ENCODE measurements at regions not wholly inside any gene's neighbourhood (a gene's known extent, or its start where the extent isn't known, plus 50 kb on each side); places are given as distances from the start of the nearest gene placed in this dataset.
A peak's percentile ranks its signal among the peaks of the same experiment; 100 is the strongest.

DNA sequence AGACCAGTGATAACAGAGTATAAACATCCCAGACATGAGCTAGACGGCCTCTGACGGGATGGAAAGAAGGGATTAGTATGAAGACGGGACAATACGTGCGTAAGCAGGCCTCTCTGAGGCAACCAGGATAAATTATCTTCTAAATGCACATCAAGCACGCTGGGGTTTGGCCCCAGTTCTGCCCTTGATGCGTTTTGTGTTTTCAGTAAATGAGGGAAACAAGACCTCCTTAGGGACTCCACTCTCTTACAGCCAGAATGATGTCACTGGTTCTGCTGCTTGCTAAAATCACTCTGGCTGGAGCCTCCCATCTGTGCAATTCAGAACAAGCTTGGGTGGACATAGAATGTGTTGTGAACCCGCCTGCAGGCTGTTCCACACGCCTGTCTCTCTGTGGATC is 156.0 kb upstream of the MCTP2 start:
- Histone ChIP-seq H3K4me1 (ENCODE audit: insufficient read depth, low read length) (peaks cover 30% of the 10 kb centered on the region), H3K27ac (ENCODE audit: low read depth, low read length) (no peak overlapping the region), H3K9me3 (ENCODE audit: low read length) (no peaks in the 10 kb centered on the region), H3K4me3 (ENCODE audit: low read depth in 1 of 2, low read length in 2 of 2) (no peak overlapping the region), H3K9ac (ENCODE audit: low read length) (no peak overlapping the region), H3K27me3 (ENCODE audit: control insufficient read depth in 1 of 2, insufficient read depth in 2 of 2, low read length in 2 of 2) (no peaks in the 10 kb centered on the region), H3K36me3 (ENCODE audit: insufficient read depth, low read length) (no peaks in the 10 kb centered on the region)

- H3K9me3 ChIP-seq (ENCODE audit: low read length), result peaks cover 4% of the 10 kb centered on the region
- H3K36me3 ChIP-seq (ENCODE audit: insufficient read depth, low read length), result no peaks in the 10 kb centered on the region
- H3K4me3 ChIP-seq (ENCODE audit: low read depth in 1 of 2, low read length in 2 of 2), result peak overlapping the region in 1 of 2 donors; percentile 44
- no peak overlapping the region for H3K9ac ChIP-seq (ENCODE audit: low read length)
- peak overlapping the region; percentile 60 for H3K27ac ChIP-seq (ENCODE audit: low read depth, low read length)
- peaks cover 27% of the 10 kb centered on the region for H3K4me1 ChIP-seq (ENCODE audit: insufficient read depth, low read length)
- no peaks in the 10 kb centered on the region for H3K27me3 ChIP-seq (ENCODE audit: control insufficient read depth in 1 of 2, insufficient read depth in 2 of 2, low read length in 2 of 2)
These were observed 160.7 kb upstream of the MCTP2 start for GRCh38 chr15:94070356-94071295.

DNA sequence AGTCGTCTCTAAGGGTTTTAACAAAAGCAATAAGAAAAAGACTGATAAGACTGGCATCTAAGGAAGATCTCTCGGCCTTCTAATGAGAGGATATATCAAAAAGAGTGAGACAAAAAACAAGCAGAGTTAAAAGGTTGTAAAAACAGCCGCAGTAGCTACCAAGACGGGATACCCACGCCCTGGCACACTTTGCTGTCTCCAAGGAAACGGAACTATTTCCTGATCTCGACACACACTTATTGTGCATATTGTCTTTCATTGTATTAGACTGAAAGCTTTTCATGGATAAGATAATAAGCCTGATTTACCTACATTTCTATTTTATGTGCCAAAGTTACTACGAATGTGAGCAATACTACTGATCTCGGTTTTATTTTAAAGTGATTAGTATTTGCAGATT is 161.5 kb upstream of the MCTP2 start:
- Histone ChIP-seq H3K4me3 (ENCODE audit: low read depth in 1 of 2, low read length in 2 of 2) (peak overlapping the region in 1 of 2 donors; percentile 44), H3K27ac (ENCODE audit: low read depth, low read length) (peak overlapping the region; percentile 60), H3K9me3 (ENCODE audit: low read length) (peaks cover 4% of the 10 kb centered on the region), H3K9ac (ENCODE audit: low read length) (no peak overlapping the region), H3K27me3 (ENCODE audit: control insufficient read depth in 1 of 2, insufficient read depth in 2 of 2, low read length in 2 of 2) (no peaks in the 10 kb centered on the region), H3K36me3 (ENCODE audit: insufficient read depth, low read length) (no peaks in the 10 kb centered on the region), H3K4me1 (ENCODE audit: insufficient read depth, low read length) (peaks cover 28% of the 10 kb centered on the region)

GRCh38 chr15:94066811-94067210 is 164.6 kb upstream of the MCTP2 start:
- no peak overlapping the region for H3K4me3 ChIP-seq (ENCODE audit: low read depth in 1 of 2, low read length in 2 of 2)
- no peaks in the 10 kb centered on the region for H3K27me3 ChIP-seq (ENCODE audit: control insufficient read depth in 1 of 2, insufficient read depth in 2 of 2, low read length in 2 of 2)
- peaks cover 4% of the 10 kb centered on the region for H3K9me3 ChIP-seq (ENCODE audit: low read length)
- H3K36me3 ChIP-seq (ENCODE audit: insufficient read depth, low read length), result no peaks in the 10 kb centered on the region
- no peak overlapping the region for H3K27ac ChIP-seq (ENCODE audit: low read depth, low read length)
- H3K4me1 ChIP-seq (ENCODE audit: insufficient read depth, low read length), result peaks cover 29% of the 10 kb centered on the region
- no peak overlapping the region for H3K9ac ChIP-seq (ENCODE audit: low read length)

DNA sequence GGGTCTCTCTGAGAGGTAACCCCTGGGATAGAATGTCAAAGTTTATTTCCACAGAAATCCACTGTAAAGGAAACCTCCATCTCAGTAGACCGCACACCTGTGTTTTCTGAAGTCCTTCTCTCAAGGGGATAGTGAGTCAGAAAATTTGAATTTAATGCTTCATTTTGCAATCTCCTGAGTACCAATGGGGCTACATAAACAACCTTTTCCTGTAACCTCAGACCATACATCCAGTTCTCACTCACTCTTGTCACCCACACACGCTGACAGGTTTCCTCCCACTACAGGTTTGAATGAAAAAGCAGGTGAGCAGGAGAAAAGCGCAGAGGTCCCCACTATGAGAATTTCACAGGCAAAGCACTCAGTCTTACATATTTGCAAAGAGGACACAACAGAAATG is 165.3 kb upstream of the MCTP2 start:
- no peak overlapping the region for H3K4me3 ChIP-seq (ENCODE audit: low read depth in 1 of 2, low read length in 2 of 2)
- H3K9ac ChIP-seq (ENCODE audit: low read length), result no peak overlapping the region
- no peaks in the 10 kb centered on the region for H3K36me3 ChIP-seq (ENCODE audit: insufficient read depth, low read length)
- no peaks in the 10 kb centered on the region for H3K27me3 ChIP-seq (ENCODE audit: control insufficient read depth in 1 of 2, insufficient read depth in 2 of 2, low read length in 2 of 2)
- peaks cover 22% of the 10 kb centered on the region for H3K4me1 ChIP-seq (ENCODE audit: insufficient read depth, low read length)
- H3K9me3 ChIP-seq (ENCODE audit: low read length), result peaks cover 4% of the 10 kb centered on the region
- H3K27ac ChIP-seq (ENCODE audit: low read depth, low read length), result no peak overlapping the region

GRCh38 chr15:94064676-94065313 is 166.6 kb upstream of the MCTP2 start:
- H3K9me3 ChIP-seq (ENCODE audit: low read length), result peaks cover 4% of the 10 kb centered on the region
- H3K4me1 ChIP-seq (ENCODE audit: insufficient read depth, low read length), result peaks cover 11% of the 10 kb centered on the region
- H3K9ac ChIP-seq (ENCODE audit: low read length), result no peak overlapping the region
- no peaks in the 10 kb centered on the region for H3K36me3 ChIP-seq (ENCODE audit: insufficient read depth, low read length)
- no peaks in the 10 kb centered on the region for H3K27me3 ChIP-seq (ENCODE audit: control insufficient read depth in 1 of 2, insufficient read depth in 2 of 2, low read length in 2 of 2)
- H3K27ac ChIP-seq (ENCODE audit: low read depth, low read length), result peak overlapping the region; percentile 4
- H3K4me3 ChIP-seq (ENCODE audit: low read depth in 1 of 2, low read length in 2 of 2), result no peak overlapping the region

DNA sequence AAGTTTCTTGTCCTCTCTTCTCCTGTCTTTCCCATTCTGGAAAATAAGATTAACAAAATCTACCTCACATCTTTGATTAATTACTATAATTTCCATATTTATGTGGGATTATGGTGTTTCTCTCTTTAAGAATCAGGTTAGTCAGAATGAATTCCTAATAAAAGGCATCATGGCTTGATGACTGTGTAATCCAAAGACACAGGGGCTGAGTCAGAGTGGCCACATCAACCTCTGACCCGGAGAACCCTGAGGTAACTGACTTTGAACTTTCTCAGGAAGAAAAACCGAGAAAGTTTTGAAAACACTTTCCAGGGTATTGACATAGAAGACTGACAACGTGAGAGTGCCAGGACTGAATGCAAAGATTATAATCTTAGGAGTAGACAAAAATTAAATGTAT is 170.3 kb upstream of the MCTP2 start:
- H3K4me3 ChIP-seq (ENCODE audit: low read depth in 1 of 2, low read length in 2 of 2), result no peak overlapping the region
- H3K36me3 ChIP-seq (ENCODE audit: insufficient read depth, low read length), result no peaks in the 10 kb centered on the region
- H3K9me3 ChIP-seq (ENCODE audit: low read length), result no peaks in the 10 kb centered on the region
- H3K9ac ChIP-seq (ENCODE audit: low read length), result no peak overlapping the region
- peaks cover 11% of the 10 kb centered on the region for H3K4me1 ChIP-seq (ENCODE audit: insufficient read depth, low read length)
- H3K27ac ChIP-seq (ENCODE audit: low read depth, low read length), result no peak overlapping the region
- H3K27me3 ChIP-seq (ENCODE audit: control insufficient read depth in 1 of 2, insufficient read depth in 2 of 2, low read length in 2 of 2), result no peaks in the 10 kb centered on the region

GRCh38 chr15:94059013-94059587 is 172.3 kb upstream of the MCTP2 start:
- H3K36me3 ChIP-seq (ENCODE audit: insufficient read depth, low read length), result no peaks in the 10 kb centered on the region
- H3K27me3 ChIP-seq (ENCODE audit: control insufficient read depth in 1 of 2, insufficient read depth in 2 of 2, low read length in 2 of 2), result no peaks in the 10 kb centered on the region
- H3K9me3 ChIP-seq (ENCODE audit: low read length), result no peaks in the 10 kb centered on the region
- no peak overlapping the region for H3K27ac ChIP-seq (ENCODE audit: low read depth, low read length)
- no peaks in the 10 kb centered on the region for H3K4me1 ChIP-seq (ENCODE audit: insufficient read depth, low read length)
- no peak overlapping the region for H3K4me3 ChIP-seq (ENCODE audit: low read depth in 1 of 2, low read length in 2 of 2)
- no peak overlapping the region for H3K9ac ChIP-seq (ENCODE audit: low read length)

- Histone ChIP-seq H3K27me3 (ENCODE audit: control insufficient read depth in 1 of 2, insufficient read depth in 2 of 2, low read length in 2 of 2) (no peaks in the 10 kb centered on the region), H3K9me3 (ENCODE audit: low read length) (no peaks in the 10 kb centered on the region), H3K9ac (ENCODE audit: low read length) (no peak overlapping the region), H3K4me3 (ENCODE audit: low read depth in 1 of 2, low read length in 2 of 2) (no peak overlapping the region), H3K36me3 (ENCODE audit: insufficient read depth, low read length) (no peaks in the 10 kb centered on the region), H3K4me1 (ENCODE audit: insufficient read depth, low read length) (no peaks in the 10 kb centered on the region), H3K27ac (ENCODE audit: low read depth, low read length) (no peak overlapping the region)
These were observed 174.1 kb upstream of the MCTP2 start for GRCh38 chr15:94057305-94057704.

GRCh38 chr15:94056314-94056713 is 175.0 kb upstream of the MCTP2 start:
- Histone ChIP-seq H3K27ac (ENCODE audit: low read depth, low read length) (no peak overlapping the region), H3K27me3 (ENCODE audit: control insufficient read depth in 1 of 2, insufficient read depth in 2 of 2, low read length in 2 of 2) (no peaks in the 10 kb centered on the region), H3K9ac (ENCODE audit: low read length) (no peak overlapping the region), H3K36me3 (ENCODE audit: insufficient read depth, low read length) (no peaks in the 10 kb centered on the region), H3K4me1 (ENCODE audit: insufficient read depth, low read length) (no peaks in the 10 kb centered on the region), H3K4me3 (ENCODE audit: low read depth in 1 of 2, low read length in 2 of 2) (no peak overlapping the region), H3K9me3 (ENCODE audit: low read length) (no peaks in the 10 kb centered on the region)

DNA sequence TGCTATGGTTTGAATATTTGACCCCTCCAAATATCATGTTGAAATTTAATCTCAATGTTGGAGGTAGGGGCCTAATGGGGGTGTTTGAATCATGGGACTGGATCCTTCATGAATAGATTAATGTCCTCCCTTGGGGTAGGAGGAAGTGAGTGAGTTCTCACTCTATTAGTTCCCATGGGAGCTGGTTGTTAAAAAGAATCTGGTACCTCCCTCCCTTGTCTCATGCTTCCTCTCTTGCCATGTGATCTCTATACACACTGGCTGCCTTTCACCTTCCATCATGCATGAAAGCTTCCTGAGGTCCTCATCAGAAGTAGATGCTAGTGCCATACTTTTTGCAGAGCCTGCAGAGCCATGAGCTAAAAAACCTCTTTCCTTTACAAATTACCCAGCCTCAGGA is 177.7 kb upstream of the MCTP2 start:
- no peak overlapping the region for H3K4me3 ChIP-seq (ENCODE audit: low read depth in 1 of 2, low read length in 2 of 2)
- H3K27ac ChIP-seq (ENCODE audit: low read depth, low read length), result no peak overlapping the region
- H3K27me3 ChIP-seq (ENCODE audit: control insufficient read depth in 1 of 2, insufficient read depth in 2 of 2, low read length in 2 of 2), result no peaks in the 10 kb centered on the region
- H3K9me3 ChIP-seq (ENCODE audit: low read length), result no peaks in the 10 kb centered on the region
- H3K4me1 ChIP-seq (ENCODE audit: insufficient read depth, low read length), result no peaks in the 10 kb centered on the region
- H3K9ac ChIP-seq (ENCODE audit: low read length), result no peak overlapping the region
- no peaks in the 10 kb centered on the region for H3K36me3 ChIP-seq (ENCODE audit: insufficient read depth, low read length)

Measured in muscle layer of colon (tissue), 2 donors.